SK-N-MC (cell line): ENCODE measurements at regions not wholly inside any gene's neighbourhood (a gene's known extent, or its start where the extent isn't known, plus 50 kb on each side); places are given as distances from the start of the nearest gene placed in this dataset.
A peak's percentile ranks its signal among the peaks of the same experiment; 100 is the strongest.

Experiments used
- DNase-seq: peaks from one replicate; pipeline ENCODE4 v3.0.0-alpha.2; 2011; ENCODE audit warnings: low read depth, low spot score
- H3K27ac ChIP-seq: fragments of 200-600 bp; sonication (generic); 2 replicates; pipeline ENCODE4 v1.5.1; 2016; ENCODE audit warnings: mixed run types
- H3K36me3 ChIP-seq: fragments of 200-600 bp; sonication (generic); 2 replicates; pipeline ENCODE4 v1.6.1; 2017; ENCODE audit warnings: antibody characterized with exemption, low read length, mixed read lengths; ENCODE audit not compliant: insufficient read depth
- H3K4me3 ChIP-seq: fragments of 200-600 bp; sonication (generic); 2 replicates; pipeline ENCODE4 v1.5.1; 2016
- H3K9ac ChIP-seq: fragments of 200-600 bp; sonication (generic); 2 replicates; pipeline ENCODE4 v1.8.0; 2017; ENCODE audit warnings: mixed run types, mixed read lengths; ENCODE audit not compliant: insufficient read length
- H3K9me3 ChIP-seq: fragments of 200-600 bp; sonication (generic); 2 replicates; pipeline ENCODE4 v1.6.1; 2017; ENCODE audit warnings: low read depth, mild to moderate bottlenecking, antibody characterized with exemption, low read length, moderate library complexity, mixed read lengths
- EZH2 ChIP-seq: fragments of 200-600 bp; sonication (generic); IDR thresholded peaks from one replicate; pipeline ENCODE4 v1.6.1; 2017; ENCODE audit warnings: antibody characterized with exemption
- FOXP2 ChIP-seq: optimal IDR thresholded peaks from 2 replicates; pipeline ENCODE3; 2011; ENCODE audit warnings: mild to moderate bottlenecking, moderate library complexity; ENCODE audit not compliant: insufficient read depth; ENCODE audit errors: extremely low read length, control extremely low read depth
- POLR2AphosphoS5 ChIP-seq: IDR thresholded peaks from 2 replicates; pipeline ENCODE4 v1.6.1; 2012; ENCODE audit warnings: mild to moderate bottlenecking, low read depth, low read length, borderline replicate concordance

- Histone ChIP-seq H3K9ac (no peak overlapping the region), H3K36me3 (no peaks in the 10 kb centered on the region), H3K9me3 (no peaks in the 10 kb centered on the region), H3K27ac (no peak overlapping the region), H3K4me3 (no peak overlapping the region)
- DNase-seq = no peak
- no peak for TF ChIP-seq POLR2AphosphoS5
- TF ChIP-seq FOXP2 = no peak
- TF ChIP-seq EZH2 = no peak
These were observed 80.7 kb downstream of the SLC25A47 start for GRCh38 chr14:100403802-100404365.

GRCh38 chr14:100404419-100404818 is 81.3 kb downstream of the SLC25A47 start:
- no peaks in the 10 kb centered on the region for H3K36me3 ChIP-seq
- no peak overlapping the region for H3K4me3 ChIP-seq
- no peak overlapping the region for H3K9ac ChIP-seq
- no peak overlapping the region for H3K27ac ChIP-seq
- H3K9me3 ChIP-seq = no peaks in the 10 kb centered on the region
- DNase-seq = no peak
- no peak for TF ChIP-seq POLR2AphosphoS5
- TF ChIP-seq FOXP2 = no peak
- TF ChIP-seq EZH2 = no peak

GRCh38 chr14:100405760-100406455 is 82.8 kb downstream of the SLC25A47 start:
- no peak overlapping the region for H3K4me3 ChIP-seq
- no peaks in the 10 kb centered on the region for H3K36me3 ChIP-seq
- no peak overlapping the region for H3K9ac ChIP-seq
- TF ChIP-seq FOXP2 = no peak
- no peak for TF ChIP-seq POLR2AphosphoS5
- no peak for TF ChIP-seq EZH2
- H3K9me3 ChIP-seq = no peaks in the 10 kb centered on the region
- DNase-seq = no peak
- no peak overlapping the region for H3K27ac ChIP-seq

- no peaks in the 10 kb centered on the region for H3K36me3 ChIP-seq
- no peak overlapping the region for H3K4me3 ChIP-seq
- no peak overlapping the region for H3K27ac ChIP-seq
- no peak for TF ChIP-seq POLR2AphosphoS5
- TF ChIP-seq EZH2 = no peak
- TF ChIP-seq FOXP2 = no peak
- H3K9me3 ChIP-seq = no peaks in the 10 kb centered on the region
- no peak overlapping the region for H3K9ac ChIP-seq
- DNase-seq = no peak
These were observed 83.5 kb downstream of the SLC25A47 start for GRCh38 chr14:100406505-100407131.

GRCh38 chr14:100407376-100408102 is 84.4 kb downstream of the SLC25A47 start:
- Histone ChIP-seq H3K27ac (no peak overlapping the region), H3K36me3 (no peaks in the 10 kb centered on the region), H3K9ac (no peak overlapping the region), H3K9me3 (no peaks in the 10 kb centered on the region), H3K4me3 (no peak overlapping the region)
- TF ChIP-seq FOXP2 (no peak), EZH2 (no peak), POLR2AphosphoS5 (no peak)
- DNase-seq = no peak

- H3K9ac ChIP-seq = no peak overlapping the region
These were observed 85.3 kb downstream of the SLC25A47 start for GRCh38 chr14:100408350-100409002.

GRCh38 chr14:100409003-100409360 is 85.8 kb downstream of the SLC25A47 start:
- no peak for TF ChIP-seq FOXP2
- Histone ChIP-seq H3K4me3 (no peak overlapping the region), H3K27ac (no peak overlapping the region), H3K9me3 (no peaks in the 10 kb centered on the region), H3K36me3 (no peaks in the 10 kb centered on the region), H3K9ac (no peak overlapping the region)
- no peak for DNase-seq

More at GRCh38 chr14:100408350-100409002, 85.3 kb downstream of the SLC25A47 start:
- TF ChIP-seq POLR2AphosphoS5 = no peak
- TF ChIP-seq FOXP2 = no peak
- no peak for TF ChIP-seq EZH2
- no peaks in the 10 kb centered on the region for H3K36me3 ChIP-seq
- H3K27ac ChIP-seq = no peak overlapping the region
- DNase-seq = no peak
- H3K9me3 ChIP-seq = no peaks in the 10 kb centered on the region
- H3K4me3 ChIP-seq = no peak overlapping the region

- Histone ChIP-seq H3K9ac (no peak overlapping the region), H3K4me3 (no peak overlapping the region), H3K9me3 (no peaks in the 10 kb centered on the region), H3K36me3 (no peaks in the 10 kb centered on the region), H3K27ac (peak overlapping the region; percentile 26; the same call in 1 of the 2 replicates)
- TF ChIP-seq POLR2AphosphoS5 = no peak
- no peak for TF ChIP-seq FOXP2
- TF ChIP-seq EZH2 = no peak
- no peak for DNase-seq
These were observed 86.5 kb downstream of the SLC25A47 start for GRCh38 chr14:100409651-100410050.
